ENCODE measurements at regions not wholly inside any gene's neighbourhood (a gene's known extent, or its start where the extent isn't known, plus 50 kb on each side); places are given as distances from the start of the nearest gene placed in this dataset.

GRCh38 chrX:40452031-40452430 lies 128.7 kb upstream of the ATP6AP2 start:
- H3K4me3 ChIP-seq = no peak overlapping the region
- intact Hi-C loops (cut with DNase I) = no loop called here
- DNase-seq (ENCODE audit: low spot score) = no peak
- WGBS = 70% methylated on average over 4 of the region's 6 CpGs
- H3K27me3 ChIP-seq (replicated peaks; ENCODE audit: insufficient read depth) = no peaks in the 10 kb centered on the region
- TF ChIP-seq POLR2AphosphoS5 (IDR thresholded peaks at IDR 0.05) = no peak
- no peak for TF ChIP-seq POLR2A (IDR thresholded peaks at IDR 0.05)
- TF ChIP-seq CTCF (IDR thresholded peaks at IDR 0.05) = no peak
- H3K9me3 ChIP-seq = no peaks in the 10 kb centered on the region
- H3K36me3 ChIP-seq = no peaks in the 10 kb centered on the region
- no peaks in the 10 kb centered on the region for H3K4me1 ChIP-seq (replicated peaks)
- H3K27ac ChIP-seq = no peak overlapping the region

- Histone ChIP-seq H3K27ac (no peak overlapping the region), H3K9me3 (no peaks in the 10 kb centered on the region), H3K27me3 (replicated peaks; ENCODE audit: insufficient read depth) (no peaks in the 10 kb centered on the region), H3K36me3 (no peaks in the 10 kb centered on the region), H3K4me1 (replicated peaks) (no peaks in the 10 kb centered on the region), H3K4me3 (no peak overlapping the region)
- TF ChIP-seq CTCF (IDR thresholded peaks at IDR 0.05) = no peak
- TF ChIP-seq POLR2AphosphoS5 (IDR thresholded peaks at IDR 0.05) = no peak
- no peak for TF ChIP-seq POLR2A (IDR thresholded peaks at IDR 0.05)
- DNase-seq (ENCODE audit: low spot score) = no peak
- intact Hi-C loops (cut with DNase I) = no loop called here
- WGBS = 53% methylated on average over 8 of the region's 8 CpGs
These were observed 130.6 kb upstream of the ATP6AP2 start for GRCh38 chrX:40449956-40450706.

- H3K4me1 ChIP-seq (replicated peaks) = no peaks in the 10 kb centered on the region
- H3K27me3 ChIP-seq (replicated peaks; ENCODE audit: insufficient read depth) = no peaks in the 10 kb centered on the region
- 66% methylated on average over 7 of the region's 7 CpGs for WGBS
- H3K36me3 ChIP-seq = no peaks in the 10 kb centered on the region
- peak; percentile 69 for DNase-seq (ENCODE audit: low spot score)
- no peak for TF ChIP-seq CTCF (IDR thresholded peaks at IDR 0.05)
- TF ChIP-seq POLR2A (IDR thresholded peaks at IDR 0.05) = no peak
- TF ChIP-seq POLR2AphosphoS5 (IDR thresholded peaks at IDR 0.05) = peak; percentile 56
- H3K27ac ChIP-seq = no peak overlapping the region
- H3K4me3 ChIP-seq = no peak overlapping the region
- intact Hi-C loops (cut with DNase I) = no loop called here
- H3K9me3 ChIP-seq = no peaks in the 10 kb centered on the region
These were observed 131.4 kb upstream of the ATP6AP2 start for GRCh38 chrX:40449396-40449795.

GRCh38 chrX:40448793-40449192 lies 132.0 kb upstream of the ATP6AP2 start:
- no peaks in the 10 kb centered on the region for H3K4me1 ChIP-seq (replicated peaks)
- intact Hi-C loops (cut with DNase I) = no loop called here
- H3K4me3 ChIP-seq = no peak overlapping the region
- 64% methylated on average over 6 of the region's 6 CpGs for WGBS
- no peaks in the 10 kb centered on the region for H3K9me3 ChIP-seq
- no peaks in the 10 kb centered on the region for H3K36me3 ChIP-seq
- no peak overlapping the region for H3K27ac ChIP-seq
- TF ChIP-seq CTCF (IDR thresholded peaks at IDR 0.05) (no peak), POLR2A (IDR thresholded peaks at IDR 0.05) (no peak), POLR2AphosphoS5 (IDR thresholded peaks at IDR 0.05) (no peak)
- DNase-seq (ENCODE audit: low spot score) = no peak
- H3K27me3 ChIP-seq (replicated peaks; ENCODE audit: insufficient read depth) = no peaks in the 10 kb centered on the region

GRCh38 chrX:40446921-40447320 lies 133.8 kb upstream of the ATP6AP2 start:
- Histone ChIP-seq H3K36me3 (no peaks in the 10 kb centered on the region), H3K4me1 (replicated peaks) (no peaks in the 10 kb centered on the region), H3K27me3 (replicated peaks; ENCODE audit: insufficient read depth) (no peaks in the 10 kb centered on the region), H3K27ac (no peak overlapping the region), H3K4me3 (no peak overlapping the region), H3K9me3 (no peaks in the 10 kb centered on the region)
- intact Hi-C loops (cut with DNase I) = no loop called here
- peak in 1 of 4 experiments; percentile 7 for TF ChIP-seq CTCF (IDR thresholded peaks at IDR 0.05)
- TF ChIP-seq POLR2A (IDR thresholded peaks at IDR 0.05) = no peak
- peak; percentile 30 for TF ChIP-seq POLR2AphosphoS5 (IDR thresholded peaks at IDR 0.05)
- peak; percentile 22 for DNase-seq (ENCODE audit: low spot score)
- 17% methylated on average over 6 of the region's 6 CpGs for WGBS
